Astrocyte of the spinal cord (primary cell): ENCODE measurements at regions not wholly inside any gene's neighbourhood (a gene's known extent, or its start where the extent isn't known, plus 50 kb on each side); places are given as distances from the start of the nearest gene placed in this dataset.

Source experiments
- DNase-seq: peaks from one replicate; pipeline ENCODE4 v3.0.0; 2011; ENCODE audit warnings: low read depth, low spot score
- H3K4me3 ChIP-seq: 2 replicates; pipeline ENCODE4 v1.5.1; 2011; ENCODE audit warnings: low read depth, mild to moderate bottlenecking, low read length, moderate library complexity
- CTCF ChIP-seq: IDR thresholded peaks from 2 replicates; pipeline ENCODE4 v1.5.1; 2012; ENCODE audit warnings: low read depth, mild to moderate bottlenecking, low read length, inconsistent platforms
- in situ Hi-C: cut with HindIII; loops from 2 replicates; pipeline ENCODE4 v1.10.0; 2017; ENCODE audit warnings: low sequenced_read_pairs

GRCh38 chrX:100120956-100121355 lies 289.1 kb downstream of the PCDH19 start:
- TF ChIP-seq CTCF, result no peak
- DNase-seq, result no peak
- no peak overlapping the region for H3K4me3 ChIP-seq
- in situ Hi-C loops, result no loop called here

GRCh38 chrX:100098660-100099375 lies 311.3 kb downstream of the PCDH19 start:
- in situ Hi-C loops, result no loop called here
- H3K4me3 ChIP-seq, result no peak overlapping the region
- peak; percentile 23 for DNase-seq
- no peak for TF ChIP-seq CTCF

GRCh38 chrX:100090931-100091330 lies 319.1 kb downstream of the PCDH19 start:
- no peak for TF ChIP-seq CTCF
- peak; percentile 49 for DNase-seq
- no peak overlapping the region for H3K4me3 ChIP-seq
- in situ Hi-C loops, result no loop called here

- H3K4me3 ChIP-seq, result no peak overlapping the region
- in situ Hi-C loops, result no loop called here
- DNase-seq, result no peak
- TF ChIP-seq CTCF, result no peak
Observed at GRCh38 chrX:100089724-100090123, 320.3 kb downstream of the PCDH19 start.

GRCh38 chrX:100085846-100086245 lies 324.2 kb downstream of the PCDH19 start:
- in situ Hi-C loops, result no loop called here
- no peak for DNase-seq
- no peak for TF ChIP-seq CTCF
- H3K4me3 ChIP-seq, result no peak overlapping the region

- in situ Hi-C loops, result no loop called here
- DNase-seq, result no peak
- no peak overlapping the region for H3K4me3 ChIP-seq
- TF ChIP-seq CTCF, result no peak
Observed at GRCh38 chrX:100083211-100083610, 326.9 kb downstream of the PCDH19 start.
